ENCODE measurements at regions not wholly inside any gene's neighbourhood (a gene's known extent, or its start where the extent isn't known, plus 50 kb on each side); places are given as distances from the start of the nearest gene placed in this dataset.

DNA sequence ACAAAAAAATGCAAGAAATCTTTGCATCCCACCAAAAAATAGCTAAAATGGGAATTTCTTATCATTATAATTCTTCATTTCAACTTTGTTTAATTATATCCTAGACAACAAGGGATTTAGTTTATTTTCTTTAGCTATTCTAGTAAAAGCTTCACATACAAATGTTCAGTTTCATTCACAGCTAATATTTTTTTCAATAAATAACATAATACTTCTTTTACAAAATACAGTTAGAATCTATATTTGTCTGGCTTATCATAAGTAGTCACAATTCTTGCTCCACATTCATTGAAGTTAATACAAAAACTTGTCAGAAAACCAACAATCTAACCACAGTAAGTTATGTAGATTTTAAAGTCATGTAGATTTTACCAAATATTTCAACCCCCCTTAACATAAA is 414.4 kb downstream of the FAT4 start:
- Histone ChIP-seq H3K36me3 (replicated peaks in 1 of 2) (no peaks in the 10 kb centered on the region), H3K9me3 (replicated peaks in 1 of 3) (no peaks in the 10 kb centered on the region), H3K4me1 (replicated peaks in 1 of 2) (no peaks in the 10 kb centered on the region), H3K27ac (no peak overlapping the region), H3K27me3 (no peaks in the 10 kb centered on the region), H3K4me3 (no peak overlapping the region)
- no peak for TF ChIP-seq POLR2A (IDR thresholded peaks at IDR 0.05)
- TF ChIP-seq, protein P1, sequence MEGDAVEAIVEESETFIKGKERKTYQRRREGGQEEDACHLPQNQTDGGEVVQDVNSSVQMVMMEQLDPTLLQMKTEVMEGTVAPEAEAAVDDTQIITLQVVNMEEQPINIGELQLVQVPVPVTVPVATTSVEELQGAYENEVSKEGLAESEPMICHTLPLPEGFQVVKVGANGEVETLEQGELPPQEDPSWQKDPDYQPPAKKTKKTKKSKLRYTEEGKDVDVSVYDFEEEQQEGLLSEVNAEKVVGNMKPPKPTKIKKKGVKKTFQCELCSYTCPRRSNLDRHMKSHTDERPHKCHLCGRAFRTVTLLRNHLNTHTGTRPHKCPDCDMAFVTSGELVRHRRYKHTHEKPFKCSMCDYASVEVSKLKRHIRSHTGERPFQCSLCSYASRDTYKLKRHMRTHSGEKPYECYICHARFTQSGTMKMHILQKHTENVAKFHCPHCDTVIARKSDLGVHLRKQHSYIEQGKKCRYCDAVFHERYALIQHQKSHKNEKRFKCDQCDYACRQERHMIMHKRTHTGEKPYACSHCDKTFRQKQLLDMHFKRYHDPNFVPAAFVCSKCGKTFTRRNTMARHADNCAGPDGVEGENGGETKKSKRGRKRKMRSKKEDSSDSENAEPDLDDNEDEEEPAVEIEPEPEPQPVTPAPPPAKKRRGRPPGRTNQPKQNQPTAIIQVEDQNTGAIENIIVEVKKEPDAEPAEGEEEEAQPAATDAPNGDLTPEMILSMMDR (IDR thresholded peaks at IDR 0.05), result no peak
- DNase-seq, result no peak
- intact Hi-C loops (cut with DNase I), result no loop called here

DNA sequence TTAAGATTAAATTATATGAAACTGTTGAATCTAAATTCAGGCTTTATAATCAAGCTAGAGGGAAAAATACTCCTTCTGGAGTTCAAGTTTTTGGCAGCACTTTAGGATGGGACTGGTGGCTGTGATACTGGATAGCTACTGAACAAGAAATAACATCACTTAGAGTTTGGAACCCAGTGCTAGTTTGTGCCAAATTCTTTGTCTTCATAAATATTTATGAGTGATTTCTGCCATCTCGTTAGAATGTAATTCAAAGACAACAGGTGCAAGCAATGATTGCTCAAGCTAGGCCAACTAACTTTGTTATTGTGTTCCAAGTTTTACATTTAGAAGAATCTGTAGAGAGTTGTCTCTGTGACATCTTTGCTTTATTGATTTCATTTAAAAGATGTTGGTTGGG is 417.9 kb downstream of the FAT4 start:
- 58 to 67% (median 60%) methylated on average over 1 of the region's 1 CpG for WGBS, 4 donors
- Histone ChIP-seq H3K4me1 (replicated peaks in 1 of 2) (peaks cover 4% of the 10 kb centered on the region in 2 donors), H3K4me3 (no peak overlapping the region), H3K27ac (no peak overlapping the region), H3K9me3 (replicated peaks in 1 of 3) (no peaks in the 10 kb centered on the region), H3K27me3 (no peaks in the 10 kb centered on the region), H3K36me3 (replicated peaks in 1 of 2) (no peaks in the 10 kb centered on the region)
- intact Hi-C loops (cut with DNase I), result no loop called here
- DNase-seq, result no peak
- no peak for TF ChIP-seq POLR2A (IDR thresholded peaks at IDR 0.05)
- TF ChIP-seq, protein P1 (IDR thresholded peaks at IDR 0.05), result no peak

DNA sequence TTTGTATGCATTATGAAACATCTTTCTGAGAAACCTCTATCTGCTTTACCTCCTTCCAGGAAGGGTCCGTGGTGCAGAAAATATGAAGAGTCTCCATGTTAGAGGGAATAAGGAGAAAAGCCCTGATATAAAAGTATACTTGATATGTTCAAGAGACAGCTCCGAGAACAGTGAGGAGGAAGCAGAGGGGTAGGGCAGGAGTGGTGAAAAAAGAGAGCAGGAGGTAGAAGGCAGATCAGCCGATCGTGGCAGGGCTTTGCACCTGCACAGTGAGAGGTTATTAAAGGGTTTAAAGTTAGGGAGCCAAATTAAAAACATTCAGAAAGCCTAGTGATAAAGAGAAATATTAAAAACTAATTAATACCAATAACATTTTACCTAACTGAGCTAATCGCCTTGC is 419.7 kb downstream of the FAT4 start:
- WGBS, 4 donors, result 63 to 75% (median 67%) methylated on average over 5 of the region's 5 CpGs
- Histone ChIP-seq H3K27ac (no peak overlapping the region), H3K36me3 (replicated peaks in 1 of 2) (no peaks in the 10 kb centered on the region), H3K4me1 (replicated peaks in 1 of 2) (peaks cover 4% of the 10 kb centered on the region in 2 donors), H3K9me3 (replicated peaks in 1 of 3) (no peaks in the 10 kb centered on the region), H3K27me3 (no peaks in the 10 kb centered on the region), H3K4me3 (no peak overlapping the region)
- DNase-seq, result no peak
- intact Hi-C loops (cut with DNase I), result no loop called here
- no peak for TF ChIP-seq POLR2A (IDR thresholded peaks at IDR 0.05)
- TF ChIP-seq, protein P1 (IDR thresholded peaks at IDR 0.05), result no peak

DNA sequence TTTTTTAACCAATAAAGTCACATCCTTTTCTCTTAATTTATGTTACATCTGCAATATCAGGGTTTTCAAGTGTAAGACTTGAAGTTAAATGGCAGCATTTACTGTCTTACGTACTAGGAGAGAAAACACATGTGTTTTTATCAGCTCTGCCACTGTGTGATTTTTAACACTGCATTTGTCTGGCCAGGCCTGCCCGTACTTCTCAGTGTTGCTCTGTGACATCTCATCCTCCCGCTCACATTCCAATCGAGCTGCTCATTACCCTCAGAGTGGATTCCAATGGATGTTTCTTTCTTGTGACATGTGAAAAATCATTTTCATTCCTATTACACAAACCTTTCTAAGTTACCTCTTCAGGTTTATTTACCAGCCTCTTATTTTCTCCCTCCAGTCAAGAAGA is 420.3 kb downstream of the FAT4 start:
- Histone ChIP-seq H3K4me3 (no peak overlapping the region), H3K9me3 (replicated peaks in 1 of 3) (no peaks in the 10 kb centered on the region), H3K36me3 (replicated peaks in 1 of 2) (no peaks in the 10 kb centered on the region), H3K27ac (no peak overlapping the region), H3K4me1 (replicated peaks in 1 of 2) (peaks cover 4% of the 10 kb centered on the region in 2 donors), H3K27me3 (no peaks in the 10 kb centered on the region)
- intact Hi-C loops (cut with DNase I), result no loop called here
- WGBS, 4 donors, result 39 to 58% (median 46%) methylated on average over 4 of the region's 4 CpGs
- DNase-seq, result peak in 3 of 7 donors; percentile 15 to 33 (median 20)
- TF ChIP-seq, protein P1 (IDR thresholded peaks at IDR 0.05), result no peak
- TF ChIP-seq POLR2A (IDR thresholded peaks at IDR 0.05), result no peak
